Activated T-cell treated with anti-CD3 and anti-CD28 coated beads for 48 hours (primary cell): ENCODE measurements at regions not wholly inside any gene's neighbourhood (a gene's known extent, or its start where the extent isn't known, plus 50 kb on each side); places are given as distances from the start of the nearest gene placed in this dataset.

Experiments
- DNase-seq: peaks from one replicate; pipeline ENCODE4 v3.0.0-alpha.2; 2020; ENCODE audit warnings: low read depth

- DNase-seq = no peak
Measured at GRCh38 chr22:48047722-48048500, 1285.5 kb downstream of the TBC1D22A start.

DNA sequence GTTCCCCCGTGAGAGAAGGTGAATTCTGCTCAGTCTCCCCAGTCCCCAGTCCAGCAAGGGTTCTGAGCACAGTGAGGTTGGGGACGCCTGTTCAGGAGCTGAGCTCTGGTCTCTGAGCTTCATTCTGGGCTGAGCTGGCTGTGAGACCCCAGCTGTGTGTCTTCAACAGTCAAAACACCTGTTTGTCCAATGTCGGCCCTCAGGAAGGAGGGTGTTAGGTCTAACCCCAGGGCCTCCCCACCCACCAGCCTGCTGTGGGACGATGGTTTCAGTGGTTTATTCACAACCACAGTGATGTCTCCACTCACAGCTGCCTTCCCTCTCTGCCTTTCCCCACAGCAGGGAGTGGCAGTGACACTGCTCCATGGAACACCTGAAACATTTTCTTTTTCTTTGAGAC is 1282.9 kb downstream of the TBC1D22A start:
- DNase-seq = no peak

DNA sequence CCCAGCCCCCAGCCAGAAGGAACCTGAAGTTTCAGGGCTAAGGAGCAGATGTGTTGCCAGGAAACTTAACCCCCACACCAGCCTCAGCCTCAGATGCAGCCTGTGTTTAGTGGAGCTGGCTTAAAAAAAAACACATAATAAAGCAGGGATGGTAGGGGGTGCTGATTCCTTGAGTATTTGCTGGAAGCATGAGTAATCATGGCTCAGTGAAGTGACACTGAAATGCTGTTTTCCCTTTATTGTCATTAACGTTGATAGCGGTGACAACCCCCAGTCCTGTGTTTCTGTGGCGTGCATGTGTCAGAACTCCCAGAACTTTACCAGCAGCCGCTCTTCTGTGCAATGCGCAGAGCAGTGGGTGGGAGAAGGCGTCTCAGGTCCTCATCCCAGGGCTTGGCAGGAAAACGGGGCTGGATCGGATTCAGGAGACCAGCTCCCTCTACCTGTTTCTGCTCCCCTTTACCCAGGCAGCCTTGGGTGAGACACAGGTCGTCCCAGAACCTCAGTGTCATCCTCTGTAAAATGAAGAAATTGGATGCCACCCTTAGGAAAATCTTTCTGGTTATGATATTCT is 1282.1 kb downstream of the TBC1D22A start:
- DNase-seq = no peak

DNA sequence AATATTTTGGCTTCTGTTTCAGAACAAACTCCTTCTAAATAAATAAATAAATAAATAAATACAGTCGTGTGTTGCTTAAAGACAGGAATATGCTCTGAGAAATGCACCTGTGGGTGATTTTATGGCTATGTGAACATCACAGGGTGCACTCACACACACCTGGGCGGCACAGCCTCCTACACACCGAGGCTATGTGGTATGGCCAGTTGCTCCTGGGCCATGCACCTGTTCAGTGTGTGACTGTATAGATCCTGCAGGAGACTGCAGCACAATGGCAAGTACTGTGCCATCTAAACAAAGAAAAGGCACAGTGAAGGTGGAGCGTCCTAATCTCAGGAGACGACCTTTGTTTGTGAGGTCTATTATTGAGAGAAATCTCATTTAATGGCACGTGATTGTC is 1281.1 kb downstream of the TBC1D22A start:
- DNase-seq = no peak

DNA sequence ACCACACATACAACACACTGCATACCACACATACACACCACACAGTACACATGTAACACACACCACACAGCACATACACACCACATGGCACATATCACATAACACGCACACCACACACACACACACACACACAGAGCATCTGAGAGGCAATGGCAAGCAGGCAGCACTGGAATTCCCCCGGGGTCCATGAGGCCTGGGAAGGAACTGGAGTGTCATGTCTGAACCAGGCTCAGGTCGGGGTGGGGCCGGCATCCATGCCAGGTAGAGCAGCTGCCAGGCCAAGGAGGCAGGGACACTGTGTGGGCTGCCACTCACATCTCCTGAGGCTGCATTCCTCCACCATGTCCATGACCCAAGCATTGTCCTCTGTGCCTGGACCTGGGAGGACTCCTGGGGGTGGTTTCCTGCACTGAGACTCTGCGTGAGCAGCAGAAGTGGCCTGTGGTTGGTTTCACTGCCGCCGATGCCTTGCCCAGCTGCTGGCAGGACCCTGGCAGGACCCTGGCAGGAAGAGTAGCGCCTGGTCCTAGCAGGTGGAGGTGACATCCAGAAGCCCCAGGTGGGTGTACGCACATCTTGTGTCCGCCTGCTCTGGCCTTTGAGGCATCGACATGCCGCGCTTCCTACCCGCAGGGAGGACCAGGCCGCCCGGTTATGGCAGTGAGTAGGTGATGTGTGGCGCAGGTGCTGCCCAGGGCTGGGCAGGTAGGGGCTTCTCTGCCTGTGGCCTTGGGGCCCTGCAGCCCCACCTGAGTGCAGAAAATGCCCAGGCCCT is 1280.4 kb downstream of the TBC1D22A start:
- DNase-seq = no peak

GRCh38 chr22:48039326-48039725 is 1276.9 kb downstream of the TBC1D22A start:
- no peak for DNase-seq

DNA sequence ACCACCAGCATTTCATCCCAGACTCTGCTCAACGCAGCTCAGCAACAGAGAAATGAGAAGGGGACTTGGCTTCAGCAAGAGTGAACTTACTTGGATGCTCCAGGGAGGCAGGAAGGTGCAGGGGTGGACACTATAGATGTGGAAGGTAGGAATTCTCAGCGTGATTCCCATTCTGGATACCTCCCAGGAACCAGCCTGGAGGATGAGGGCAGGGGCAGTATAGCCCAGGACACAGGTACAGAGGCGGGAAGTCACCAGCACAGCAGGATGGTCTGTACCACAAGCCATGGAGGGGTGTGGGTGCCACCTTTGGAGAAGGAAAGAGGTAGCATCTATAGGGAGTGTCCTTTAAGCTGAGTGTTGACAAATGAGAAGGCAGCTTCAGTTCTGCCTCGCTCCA is 1275.2 kb downstream of the TBC1D22A start:
- no peak for DNase-seq

DNA sequence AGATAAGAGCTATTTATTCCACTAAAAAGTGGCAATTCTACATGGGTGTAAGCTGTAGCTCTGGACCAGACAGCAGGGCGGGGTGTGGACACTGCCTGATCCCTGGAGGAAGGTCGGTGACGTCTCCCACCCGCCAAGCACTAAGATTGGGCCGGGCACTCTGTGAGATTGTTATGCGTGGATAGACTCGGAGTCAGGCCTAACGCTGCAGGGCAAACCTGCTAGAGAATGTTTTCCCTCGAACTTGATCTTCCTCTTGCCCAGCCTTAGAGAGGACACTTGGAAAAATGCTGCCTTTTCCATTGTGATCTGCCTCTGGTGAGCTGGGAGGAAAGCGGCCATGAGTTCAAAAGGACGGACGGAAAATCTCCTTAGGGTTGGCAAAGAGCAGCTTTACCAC is 1273.4 kb downstream of the TBC1D22A start:
- no peak for DNase-seq

DNA sequence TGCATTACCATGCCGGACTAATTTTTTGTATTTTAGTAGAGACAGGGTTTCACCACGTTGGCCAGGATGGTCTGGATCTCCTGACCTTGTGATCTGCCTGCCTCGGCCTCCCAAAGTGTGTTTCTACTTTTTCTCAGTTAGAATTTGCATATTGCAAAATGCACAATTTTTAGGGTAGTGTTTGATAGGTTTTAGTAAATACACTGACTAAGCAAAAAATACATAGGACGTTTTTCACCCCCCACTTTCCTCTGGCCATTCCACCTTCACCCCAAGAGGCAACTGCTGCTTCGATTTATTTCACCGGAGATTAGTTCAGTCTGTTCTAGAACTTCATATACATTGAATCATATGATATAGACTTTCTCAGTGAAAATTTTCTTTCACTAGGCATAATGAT is 1269.1 kb downstream of the TBC1D22A start:
- no peak for DNase-seq

DNA sequence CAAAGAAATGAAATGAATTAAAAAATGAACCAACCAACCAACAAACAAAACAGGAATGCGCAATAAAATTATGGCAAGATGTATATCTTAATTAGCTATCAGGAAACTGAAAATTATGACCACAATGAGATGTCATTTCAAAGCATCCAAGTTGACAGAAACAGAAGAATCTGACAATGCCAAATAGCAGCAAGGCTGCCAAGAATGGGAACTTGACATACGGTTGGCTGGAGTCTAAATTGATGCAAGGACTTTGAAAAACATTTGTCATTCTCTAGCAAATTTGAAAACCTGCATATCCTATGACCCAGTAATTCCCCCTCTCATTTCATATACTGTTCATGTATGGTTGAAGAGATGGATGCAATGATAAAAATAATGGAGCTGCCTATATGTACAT is 1262.6 kb downstream of the TBC1D22A start:
- no peak for DNase-seq

- no peak for DNase-seq
Measured at GRCh38 chr22:48021991-48022401, 1259.5 kb downstream of the TBC1D22A start.

DNA sequence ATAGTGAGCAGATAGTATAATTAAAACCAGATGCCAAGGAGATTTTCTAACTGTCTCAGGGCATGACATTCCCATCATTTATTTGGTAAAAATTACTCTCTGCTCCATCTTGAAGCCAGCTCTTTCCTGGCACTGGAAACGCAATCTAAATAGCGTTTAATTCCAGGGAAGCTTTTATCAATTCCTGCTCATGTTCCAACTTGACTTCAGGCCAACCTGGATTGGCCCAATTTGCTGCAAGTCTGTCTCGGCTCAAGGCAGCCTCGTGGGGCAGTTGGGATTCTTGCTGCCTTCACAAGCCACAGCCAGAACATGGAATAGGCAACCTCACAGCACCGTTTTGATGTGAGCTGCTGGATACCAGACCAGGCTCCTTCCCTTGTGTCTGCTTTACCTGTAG is 1255.9 kb downstream of the TBC1D22A start:
- no peak for DNase-seq

DNA sequence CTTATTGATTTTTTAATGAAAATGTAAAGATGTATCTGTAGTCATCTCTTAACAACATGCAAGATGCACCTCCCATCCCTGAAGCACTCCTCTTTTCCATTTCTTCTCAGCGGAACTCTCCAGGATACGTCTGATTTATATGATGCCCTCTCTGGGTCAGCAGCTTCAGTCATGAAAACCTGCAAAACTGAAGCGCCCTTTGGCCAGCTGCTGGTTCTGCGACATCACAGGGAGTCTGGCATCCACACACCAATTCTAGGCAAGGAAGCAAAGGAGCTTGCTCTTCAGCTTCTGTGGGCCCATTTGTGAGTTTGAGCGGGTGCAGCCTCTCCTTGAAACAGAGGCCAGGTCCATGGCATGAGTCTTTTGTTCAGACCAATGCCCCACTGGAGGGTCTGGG is 1253.3 kb downstream of the TBC1D22A start:
- no peak for DNase-seq

GRCh38 chr22:48004936-48005335 is 1242.5 kb downstream of the TBC1D22A start:
- no peak for DNase-seq

DNA sequence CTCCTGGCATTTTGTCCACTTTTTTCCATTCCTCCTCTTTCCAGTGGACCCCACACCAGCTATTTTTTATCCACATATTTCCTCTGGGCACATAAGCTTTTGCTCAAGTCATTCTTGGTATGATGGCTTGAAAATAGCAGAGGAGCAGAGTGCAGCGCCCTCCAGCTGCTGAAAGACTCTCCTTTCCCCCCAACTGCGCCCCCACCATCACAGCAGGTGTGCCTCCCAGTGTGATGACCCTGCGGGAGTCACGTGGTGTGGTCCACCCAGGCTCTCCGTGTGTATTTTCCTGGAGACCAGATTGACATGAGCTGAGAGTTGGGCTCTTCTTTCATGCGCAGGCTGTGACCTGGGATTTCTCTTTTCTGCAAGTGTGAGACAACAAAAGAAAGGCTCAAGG is 1241.6 kb downstream of the TBC1D22A start:
- no peak for DNase-seq

DNA sequence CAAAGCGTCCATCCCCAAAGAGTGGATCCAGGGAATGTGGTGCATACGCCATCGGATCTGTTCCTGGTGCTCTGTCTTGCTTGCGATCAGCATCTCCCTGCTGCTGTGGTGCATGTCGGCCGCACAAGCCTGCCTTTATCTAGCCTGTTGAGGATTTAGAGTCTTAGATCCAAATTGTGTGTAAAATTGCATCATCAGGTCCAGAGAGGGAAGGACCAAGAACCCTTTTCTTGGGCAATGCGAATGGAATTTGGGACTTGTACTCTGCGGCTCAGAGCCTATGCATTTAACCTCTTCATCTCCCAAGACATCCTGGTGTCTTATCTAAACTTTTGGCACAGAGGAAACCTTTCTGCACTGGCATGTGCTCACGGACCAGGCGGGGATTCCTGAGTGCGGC is 1238.7 kb downstream of the TBC1D22A start:
- DNase-seq = no peak

DNA sequence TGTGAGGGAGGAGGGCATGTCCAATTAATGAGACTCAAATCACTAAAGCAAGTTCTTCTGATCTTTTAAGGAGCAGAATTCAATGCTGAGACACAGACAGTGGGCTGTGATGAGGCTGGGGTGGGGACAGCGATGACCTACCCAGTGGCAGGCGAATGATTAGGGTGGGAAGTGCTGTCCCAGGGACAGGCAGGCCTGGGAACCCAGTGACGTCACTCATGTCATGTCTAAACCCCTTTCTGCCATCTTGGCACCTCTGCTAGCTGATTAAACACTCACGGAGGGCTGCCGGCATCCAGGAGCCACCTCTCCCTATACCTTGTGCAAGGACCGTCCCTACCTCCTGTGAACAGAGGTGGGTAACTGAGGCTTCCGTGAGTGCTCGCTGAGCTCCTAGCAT is 1235.2 kb downstream of the TBC1D22A start:
- no peak for DNase-seq

DNA sequence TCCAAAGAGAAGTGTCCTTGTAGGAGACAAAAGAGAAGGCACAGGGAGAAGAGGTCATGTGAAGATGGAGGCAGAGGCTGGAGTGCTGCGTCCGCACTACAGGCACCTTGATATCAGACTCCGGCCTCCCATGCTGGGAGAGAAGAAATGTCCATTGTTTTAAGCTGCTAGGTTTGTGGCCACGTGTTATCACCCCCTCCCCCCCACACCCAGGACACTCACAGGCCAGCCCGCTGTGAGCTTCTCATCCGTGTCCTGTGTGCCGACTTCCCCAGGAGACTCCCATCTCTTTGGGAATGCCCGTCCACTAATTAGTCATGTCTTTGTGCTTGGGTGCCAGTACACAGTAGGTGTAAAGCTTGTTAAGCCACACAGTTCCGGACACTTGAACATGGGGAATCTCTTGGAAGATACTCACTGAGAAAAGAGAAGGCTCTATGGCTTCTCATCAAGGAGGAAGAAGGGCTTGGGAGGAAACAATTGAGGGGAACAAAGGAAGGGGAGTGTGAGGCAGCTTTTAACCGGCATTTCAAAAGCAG is 1234.7 kb downstream of the TBC1D22A start:
- no peak for DNase-seq

DNA sequence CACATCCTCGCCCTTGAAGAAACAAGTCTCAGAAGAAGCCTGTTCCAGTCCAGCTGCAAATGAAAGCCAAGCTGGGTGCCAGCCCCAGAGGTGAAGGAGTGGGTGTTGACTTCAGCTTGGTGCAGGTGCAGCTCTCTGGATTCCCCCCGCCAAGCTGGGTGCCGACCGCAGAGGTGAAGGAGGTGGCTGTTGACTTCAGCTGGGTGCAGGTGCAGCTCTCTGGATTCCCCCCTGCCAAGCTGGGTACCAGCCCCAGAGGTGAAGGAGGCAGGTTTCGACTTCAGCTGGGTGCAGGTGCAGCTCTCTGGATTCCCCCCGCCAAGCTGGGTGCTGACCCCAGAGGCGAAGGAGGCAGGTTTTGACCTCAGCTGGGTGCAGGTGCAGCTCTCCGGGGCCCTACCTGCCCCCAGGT is 1234.0 kb downstream of the TBC1D22A start:
- no peak for DNase-seq

GRCh38 chr22:47995718-47996117 is 1233.3 kb downstream of the TBC1D22A start:
- DNase-seq = no peak

DNA sequence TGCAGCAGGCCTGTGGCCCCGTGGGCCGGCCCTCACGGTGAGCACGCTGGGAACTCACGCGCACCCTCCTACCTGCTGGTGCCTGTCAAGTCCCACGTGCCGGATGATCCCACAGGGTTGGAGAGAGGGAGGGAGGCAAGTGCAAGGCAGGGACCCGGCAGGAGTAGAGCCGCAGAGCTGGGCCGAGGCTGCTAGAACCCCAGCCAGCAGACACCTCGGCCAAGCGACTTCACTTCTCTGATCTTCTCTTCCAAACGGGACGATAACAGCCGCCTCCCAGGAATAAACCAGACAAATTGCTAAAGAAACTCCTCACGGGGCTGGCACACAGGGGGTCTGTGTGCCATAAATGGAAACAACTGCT is 1232.8 kb downstream of the TBC1D22A start:
- no peak for DNase-seq

- DNase-seq = no peak
Measured at GRCh38 chr22:47994601-47995263, 1232.3 kb downstream of the TBC1D22A start.
